ENCODE measurements at regions not wholly inside any gene's neighbourhood (a gene's known extent, or its start where the extent isn't known, plus 50 kb on each side); places are given as distances from the start of the nearest gene placed in this dataset.

DNA sequence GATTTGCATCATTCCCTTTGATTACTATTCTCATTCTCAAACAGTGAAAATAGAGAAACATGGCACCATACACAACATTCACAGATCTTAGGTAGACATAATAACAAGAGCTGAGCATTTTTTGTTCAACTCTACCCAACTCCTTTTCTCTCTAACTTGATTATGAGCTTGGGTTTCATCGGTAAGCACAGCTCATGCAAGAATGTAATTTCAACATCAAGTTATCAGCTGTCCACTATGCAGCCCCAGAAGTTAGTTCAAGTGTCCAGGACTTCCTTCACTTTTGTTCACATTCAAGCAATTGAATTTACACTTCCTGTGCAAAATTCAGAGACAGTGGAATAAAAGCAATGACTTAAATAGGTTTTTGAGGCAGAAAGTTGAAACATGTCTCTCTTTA lies 297.7 kb upstream of the SASH1 start:
- TF ChIP-seq TEAD4 (IDR thresholded peaks at IDR 0.05) (no peak), USF1 (IDR thresholded peaks at IDR 0.05) (no peak), FOXM1 (IDR thresholded peaks at IDR 0.05; ENCODE audit: borderline replicate concordance, low read depth) (no peak), NFIC (IDR thresholded peaks at IDR 0.05) (no peak), TCF12 (IDR thresholded peaks at IDR 0.05; ENCODE audit: low read depth) (no peak), EGR1 (IDR thresholded peaks at IDR 0.05) (no peak), CREB1 (IDR thresholded peaks at IDR 0.05; ENCODE audit: low read depth) (no peak), CEBPB (IDR thresholded peaks at IDR 0.05) (no peak), YY1 (IDR thresholded peaks at IDR 0.05; ENCODE audit: low read depth) (no peak)
- TF ChIP-seq, protein P1, sequence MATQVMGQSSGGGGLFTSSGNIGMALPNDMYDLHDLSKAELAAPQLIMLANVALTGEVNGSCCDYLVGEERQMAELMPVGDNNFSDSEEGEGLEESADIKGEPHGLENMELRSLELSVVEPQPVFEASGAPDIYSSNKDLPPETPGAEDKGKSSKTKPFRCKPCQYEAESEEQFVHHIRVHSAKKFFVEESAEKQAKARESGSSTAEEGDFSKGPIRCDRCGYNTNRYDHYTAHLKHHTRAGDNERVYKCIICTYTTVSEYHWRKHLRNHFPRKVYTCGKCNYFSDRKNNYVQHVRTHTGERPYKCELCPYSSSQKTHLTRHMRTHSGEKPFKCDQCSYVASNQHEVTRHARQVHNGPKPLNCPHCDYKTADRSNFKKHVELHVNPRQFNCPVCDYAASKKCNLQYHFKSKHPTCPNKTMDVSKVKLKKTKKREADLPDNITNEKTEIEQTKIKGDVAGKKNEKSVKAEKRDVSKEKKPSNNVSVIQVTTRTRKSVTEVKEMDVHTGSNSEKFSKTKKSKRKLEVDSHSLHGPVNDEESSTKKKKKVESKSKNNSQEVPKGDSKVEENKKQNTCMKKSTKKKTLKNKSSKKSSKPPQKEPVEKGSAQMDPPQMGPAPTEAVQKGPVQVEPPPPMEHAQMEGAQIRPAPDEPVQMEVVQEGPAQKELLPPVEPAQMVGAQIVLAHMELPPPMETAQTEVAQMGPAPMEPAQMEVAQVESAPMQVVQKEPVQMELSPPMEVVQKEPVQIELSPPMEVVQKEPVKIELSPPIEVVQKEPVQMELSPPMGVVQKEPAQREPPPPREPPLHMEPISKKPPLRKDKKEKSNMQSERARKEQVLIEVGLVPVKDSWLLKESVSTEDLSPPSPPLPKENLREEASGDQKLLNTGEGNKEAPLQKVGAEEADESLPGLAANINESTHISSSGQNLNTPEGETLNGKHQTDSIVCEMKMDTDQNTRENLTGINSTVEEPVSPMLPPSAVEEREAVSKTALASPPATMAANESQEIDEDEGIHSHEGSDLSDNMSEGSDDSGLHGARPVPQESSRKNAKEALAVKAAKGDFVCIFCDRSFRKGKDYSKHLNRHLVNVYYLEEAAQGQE (IDR thresholded peaks at IDR 0.05; ENCODE audit: low read depth): no peak
- TF ChIP-seq, protein P2, sequence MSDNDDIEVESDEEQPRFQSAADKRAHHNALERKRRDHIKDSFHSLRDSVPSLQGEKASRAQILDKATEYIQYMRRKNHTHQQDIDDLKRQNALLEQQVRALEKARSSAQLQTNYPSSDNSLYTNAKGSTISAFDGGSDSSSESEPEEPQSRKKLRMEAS (IDR thresholded peaks at IDR 0.05): no peak

DNA sequence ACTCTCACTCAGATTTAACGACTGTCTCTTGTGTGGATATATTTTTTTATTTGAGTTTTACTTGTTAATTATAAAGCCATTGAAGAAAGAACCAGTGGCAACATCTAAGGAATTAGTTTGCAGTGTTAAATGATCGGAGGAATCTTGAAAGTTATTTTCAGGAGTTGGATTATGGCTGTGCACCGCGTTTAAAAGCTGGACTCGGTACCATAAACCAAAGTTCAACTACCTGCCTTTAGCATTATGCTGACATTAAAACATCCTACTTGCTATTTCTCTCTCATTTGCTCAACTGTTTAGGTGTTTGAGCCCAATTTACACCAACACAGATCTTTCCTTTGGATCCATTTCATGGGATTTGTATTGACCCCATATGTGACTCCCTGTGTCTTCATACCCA lies 289.4 kb upstream of the SASH1 start:
- TF ChIP-seq FOXM1 (IDR thresholded peaks at IDR 0.05; ENCODE audit: borderline replicate concordance, low read depth) (no peak), EP300 (IDR thresholded peaks at IDR 0.05; ENCODE audit: borderline replicate concordance) (no peak), CEBPB (IDR thresholded peaks at IDR 0.05) (no peak), EGR1 (IDR thresholded peaks at IDR 0.05) (no peak), NFIC (IDR thresholded peaks at IDR 0.05) (no peak), RAD21 (IDR thresholded peaks at IDR 0.05; ENCODE audit: low read depth) (no peak)
- TF ChIP-seq, protein P2 (IDR thresholded peaks at IDR 0.05): no peak

GRCh38 chr6:148053796-148054195 lies 288.8 kb upstream of the SASH1 start:
- TF ChIP-seq, protein P2 (IDR thresholded peaks at IDR 0.05): no peak
- no peak for TF ChIP-seq RAD21 (IDR thresholded peaks at IDR 0.05; ENCODE audit: low read depth)
- TF ChIP-seq ZBTB7A (IDR thresholded peaks at IDR 0.05; ENCODE audit: low read depth): no peak
- no peak for TF ChIP-seq CEBPB (IDR thresholded peaks at IDR 0.05)
- TF ChIP-seq FOXM1 (IDR thresholded peaks at IDR 0.05; ENCODE audit: borderline replicate concordance, low read depth): no peak
- no peak for TF ChIP-seq CREB1 (IDR thresholded peaks at IDR 0.05; ENCODE audit: low read depth)
- TF ChIP-seq YY1 (IDR thresholded peaks at IDR 0.05; ENCODE audit: low read depth): no peak
- TF ChIP-seq TEAD4 (IDR thresholded peaks at IDR 0.05): no peak
- TF ChIP-seq TAF1 (IDR thresholded peaks at IDR 0.05; ENCODE audit: low read depth): no peak
- TF ChIP-seq NFIC (IDR thresholded peaks at IDR 0.05): no peak
- TF ChIP-seq TCF12 (IDR thresholded peaks at IDR 0.05; ENCODE audit: low read depth): no peak
- TF ChIP-seq EGR1 (IDR thresholded peaks at IDR 0.05): no peak
- TF ChIP-seq, protein P1 (IDR thresholded peaks at IDR 0.05; ENCODE audit: low read depth): no peak
- TF ChIP-seq EP300 (IDR thresholded peaks at IDR 0.05; ENCODE audit: borderline replicate concordance): no peak
- no peak for TF ChIP-seq USF1 (IDR thresholded peaks at IDR 0.05)

DNA sequence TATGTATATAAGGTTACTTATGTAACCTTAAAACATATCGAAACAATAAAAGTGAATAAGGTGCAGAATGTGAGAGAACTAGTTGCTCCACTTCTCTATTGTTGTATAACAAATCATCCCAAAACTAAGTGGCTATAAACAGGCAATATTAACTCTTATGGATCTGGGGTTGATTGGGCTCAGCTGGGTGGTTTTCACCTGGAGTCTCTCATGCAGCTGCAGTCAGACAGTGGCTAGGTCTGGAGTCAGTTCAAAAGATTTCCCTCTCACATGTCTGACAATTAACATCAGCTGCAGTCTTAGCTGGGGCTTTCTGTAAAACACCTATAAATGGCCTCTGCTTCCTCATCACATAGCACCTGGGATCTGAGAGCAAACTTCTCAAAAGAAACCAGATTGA lies 288.4 kb upstream of the SASH1 start:
- no peak for TF ChIP-seq RAD21 (IDR thresholded peaks at IDR 0.05; ENCODE audit: low read depth)
- no peak for TF ChIP-seq CEBPB (IDR thresholded peaks at IDR 0.05)
- no peak for TF ChIP-seq CREB1 (IDR thresholded peaks at IDR 0.05; ENCODE audit: low read depth)
- no peak for TF ChIP-seq YY1 (IDR thresholded peaks at IDR 0.05; ENCODE audit: low read depth)
- no peak for TF ChIP-seq NFIC (IDR thresholded peaks at IDR 0.05)
- TF ChIP-seq, protein P2 (IDR thresholded peaks at IDR 0.05): no peak
- no peak for TF ChIP-seq TEAD4 (IDR thresholded peaks at IDR 0.05)
- no peak for TF ChIP-seq EP300 (IDR thresholded peaks at IDR 0.05; ENCODE audit: borderline replicate concordance)
- TF ChIP-seq, protein P1 (IDR thresholded peaks at IDR 0.05; ENCODE audit: low read depth): no peak
- TF ChIP-seq FOXM1 (IDR thresholded peaks at IDR 0.05; ENCODE audit: borderline replicate concordance, low read depth): no peak
- no peak for TF ChIP-seq EGR1 (IDR thresholded peaks at IDR 0.05)
- no peak for TF ChIP-seq TCF12 (IDR thresholded peaks at IDR 0.05; ENCODE audit: low read depth)
- TF ChIP-seq TAF1 (IDR thresholded peaks at IDR 0.05; ENCODE audit: low read depth): no peak
- no peak for TF ChIP-seq ZBTB7A (IDR thresholded peaks at IDR 0.05; ENCODE audit: low read depth)

Measured in Ishikawa (cell line).